ENCODE measurements at regions not wholly inside any gene's neighbourhood (a gene's known extent, or its start where the extent isn't known, plus 50 kb on each side); places are given as distances from the start of the nearest gene placed in this dataset.
"Not testable (repeated sequence)": the region's sequence is repeated elsewhere in the genome, so short reads cannot be mapped to it uniquely, and the experiment has no call there.

- no peak for DNase-seq (ENCODE audit: low spot score)
Measured at GRCh38 chrX:13420545-13421183, 100.8 kb upstream of the ATXN3L start.

- no peak for DNase-seq (ENCODE audit: low spot score)
Measured at GRCh38 chrX:13419918-13420317, 100.1 kb upstream of the ATXN3L start.

GRCh38 chrX:13419276-13419675 lies 99.4 kb upstream of the ATXN3L start:
- no peak for DNase-seq (ENCODE audit: low spot score)

GRCh38 chrX:13418126-13419097 lies 98.6 kb upstream of the ATXN3L start:
- DNase-seq (ENCODE audit: low spot score), result no peak

GRCh38 chrX:13415509-13415908 lies 95.7 kb upstream of the ATXN3L start:
- no peak for DNase-seq (ENCODE audit: low spot score)

- DNase-seq (ENCODE audit: low spot score), result no peak
Measured at GRCh38 chrX:13414006-13414647, 94.3 kb upstream of the ATXN3L start.

GRCh38 chrX:13412208-13412600 lies 92.4 kb upstream of the ATXN3L start:
- no peak for DNase-seq (ENCODE audit: low spot score)

- no peak for DNase-seq (ENCODE audit: low spot score)
Measured at GRCh38 chrX:13411496-13412207, 91.8 kb upstream of the ATXN3L start.

GRCh38 chrX:13408599-13408998 lies 88.7 kb upstream of the ATXN3L start:
- DNase-seq (ENCODE audit: low spot score), result not testable (repeated sequence)

GRCh38 chrX:13404777-13405176 lies 84.9 kb upstream of the ATXN3L start:
- DNase-seq (ENCODE audit: low spot score), result not testable (repeated sequence)

- DNase-seq (ENCODE audit: low spot score), result no peak
Measured at GRCh38 chrX:13404364-13404763, 84.5 kb upstream of the ATXN3L start.

- no peak for DNase-seq (ENCODE audit: low spot score)
Measured at GRCh38 chrX:13401724-13402123, 81.9 kb upstream of the ATXN3L start.

GRCh38 chrX:13398839-13399238 lies 79.0 kb upstream of the ATXN3L start:
- DNase-seq (ENCODE audit: low spot score), result no peak

GRCh38 chrX:13397878-13398818 lies 78.3 kb upstream of the ATXN3L start:
- DNase-seq (ENCODE audit: low spot score), result peak; percentile 85

- DNase-seq (ENCODE audit: low spot score), result no peak
Measured at GRCh38 chrX:13396924-13397323, 77.1 kb upstream of the ATXN3L start.

- no peak for DNase-seq (ENCODE audit: low spot score)
Measured at GRCh38 chrX:13389501-13389900, 69.6 kb upstream of the ATXN3L start.

GRCh38 chrX:13387666-13388494 lies 68.0 kb upstream of the ATXN3L start:
- no peak for DNase-seq (ENCODE audit: low spot score)

GRCh38 chrX:13386636-13387035 lies 66.8 kb upstream of the ATXN3L start:
- no peak for DNase-seq (ENCODE audit: low spot score)

GRCh38 chrX:13386092-13386491 lies 66.2 kb upstream of the ATXN3L start:
- DNase-seq (ENCODE audit: low spot score), result no peak

GRCh38 chrX:13383907-13384306 lies 64.1 kb upstream of the ATXN3L start:
- no peak for DNase-seq (ENCODE audit: low spot score)
